Hepatic stellate cell (primary cell): ENCODE measurements at regions not wholly inside any gene's neighbourhood (a gene's known extent, or its start where the extent isn't known, plus 50 kb on each side); places are given as distances from the start of the nearest gene placed in this dataset.
A peak's percentile ranks its signal among the peaks of the same experiment; 100 is the strongest.
"Not testable (repeated sequence)": the region's sequence is repeated elsewhere in the genome, so short reads cannot be mapped to it uniquely, and the experiment has no call there.

Experiments used
- DNase-seq: peaks from one replicate; pipeline ENCODE4 v3.0.0; 2011; ENCODE audit warnings: low spot score

DNA sequence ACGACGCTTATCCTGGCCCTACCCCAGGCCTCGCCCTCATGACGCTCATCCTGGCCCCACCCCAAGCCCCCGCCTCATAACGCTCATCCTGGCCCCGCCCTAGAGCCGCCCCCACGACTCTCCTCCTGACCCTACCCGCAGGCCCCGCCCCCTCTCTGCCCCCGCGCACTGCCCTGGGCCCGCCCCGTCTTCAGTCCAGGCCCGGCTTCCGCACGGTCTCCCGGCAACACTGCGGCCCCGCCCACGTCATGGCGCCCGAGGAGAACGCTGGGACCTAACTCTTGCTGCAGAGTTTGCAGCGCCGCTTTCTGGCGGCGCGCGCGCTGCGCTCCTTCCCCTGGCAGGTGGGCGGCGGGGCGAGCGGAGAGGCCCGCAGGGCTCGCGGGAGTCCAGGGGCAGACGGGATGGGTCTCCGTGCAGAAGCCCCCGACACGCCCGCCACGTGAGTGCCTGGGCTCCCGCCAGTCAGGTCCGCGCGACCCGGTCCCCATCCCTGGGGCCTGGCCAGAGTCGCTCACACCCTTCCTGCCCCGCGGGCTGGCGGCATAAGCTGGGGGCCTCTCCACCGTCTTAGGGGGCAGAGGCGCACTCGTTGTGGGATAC, 52.5 kb upstream of the ROPN1B start:
- DNase-seq, result peak; percentile 82

DNA sequence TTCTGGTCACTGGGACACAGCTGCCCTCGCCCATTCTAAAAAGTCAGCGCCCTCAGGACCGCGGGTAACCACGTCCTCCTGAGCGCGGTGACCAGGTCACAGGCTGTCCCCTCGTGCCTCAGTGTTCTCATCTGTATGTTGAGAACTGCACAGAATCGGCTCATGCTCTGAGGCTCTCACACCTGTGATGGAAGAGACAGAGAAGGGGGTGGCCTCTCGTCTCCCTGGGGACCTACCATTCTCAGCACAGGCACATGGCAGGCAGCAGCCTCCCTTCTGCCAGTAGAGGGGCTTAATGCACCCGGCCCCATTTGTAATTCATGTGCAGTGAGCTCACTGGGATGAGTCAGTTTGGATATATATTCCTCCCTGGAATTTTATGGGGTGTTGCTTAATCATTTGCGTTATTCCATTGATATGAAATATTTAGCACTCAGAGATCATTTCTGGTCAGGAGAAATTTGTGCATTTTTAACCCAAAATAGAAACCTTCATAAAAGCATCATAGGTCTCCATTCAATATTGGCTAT, 51.9 kb upstream of the ROPN1B start:
- not testable (repeated sequence) for DNase-seq

DNA sequence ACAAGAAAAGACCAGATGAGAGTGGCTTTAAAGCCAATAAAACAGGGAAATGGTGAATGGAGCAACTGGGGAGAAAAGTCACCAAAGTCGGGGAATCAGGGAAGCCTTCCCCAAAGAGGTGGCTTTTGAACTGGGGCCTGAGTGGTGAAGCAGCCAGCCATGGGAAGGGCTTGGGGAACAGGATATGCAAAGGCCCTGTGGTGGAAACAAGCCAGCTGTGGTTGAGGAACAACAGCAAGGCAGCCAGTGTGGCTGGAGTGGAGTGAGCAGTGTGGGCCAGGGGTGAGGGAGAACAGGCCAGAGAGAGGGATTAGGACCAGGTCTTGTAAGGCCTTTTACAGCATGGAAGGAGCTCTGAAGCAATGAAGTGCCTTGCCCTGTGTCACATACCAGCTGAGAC, 51.0 kb upstream of the ROPN1B start:
- DNase-seq, result not testable (repeated sequence)

DNA sequence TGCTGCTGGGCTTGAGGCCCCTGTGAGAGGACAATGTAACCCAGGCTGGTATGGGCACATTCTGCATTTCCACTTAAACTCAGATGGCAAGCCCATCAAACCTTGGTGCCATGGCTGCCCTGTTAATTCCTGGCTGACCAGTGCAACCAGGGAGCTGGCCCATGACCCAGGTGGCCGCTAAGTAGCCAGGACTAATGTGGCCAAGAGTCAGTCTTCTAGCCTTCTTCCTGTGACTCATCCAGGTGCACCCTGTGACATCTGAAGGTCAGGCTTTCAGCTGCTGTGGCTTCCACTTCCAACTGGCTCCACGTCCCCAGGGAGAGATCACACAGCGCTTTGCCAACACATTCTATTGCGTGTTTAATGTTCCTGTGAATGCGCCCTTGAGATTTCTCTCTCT, 50.5 kb upstream of the ROPN1B start:
- DNase-seq, result not testable (repeated sequence)

DNA sequence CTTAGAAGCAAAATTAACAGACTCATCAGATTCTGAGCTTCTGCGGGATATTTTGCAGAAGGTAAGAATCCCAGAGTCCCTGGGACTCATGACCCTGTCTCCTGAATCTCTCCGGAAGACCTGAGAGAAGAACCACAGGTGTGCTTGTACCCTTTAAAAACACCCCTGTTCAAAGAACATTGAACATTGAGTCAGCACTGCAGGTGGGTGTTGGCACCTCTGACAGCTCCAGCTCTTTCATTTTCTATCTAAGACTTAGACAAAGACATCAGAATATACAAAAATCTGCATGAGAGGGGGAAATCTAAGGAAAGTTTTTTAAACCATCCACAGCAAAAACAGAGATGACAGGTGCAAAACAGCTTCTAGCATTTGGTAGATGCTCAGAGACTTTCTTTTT, 50.1 kb upstream of the ROPN1B start:
- DNase-seq, result not testable (repeated sequence)
